ENCODE measurements at regions not wholly inside any gene's neighbourhood (a gene's known extent, or its start where the extent isn't known, plus 50 kb on each side); places are given as distances from the start of the nearest gene placed in this dataset.

DNA sequence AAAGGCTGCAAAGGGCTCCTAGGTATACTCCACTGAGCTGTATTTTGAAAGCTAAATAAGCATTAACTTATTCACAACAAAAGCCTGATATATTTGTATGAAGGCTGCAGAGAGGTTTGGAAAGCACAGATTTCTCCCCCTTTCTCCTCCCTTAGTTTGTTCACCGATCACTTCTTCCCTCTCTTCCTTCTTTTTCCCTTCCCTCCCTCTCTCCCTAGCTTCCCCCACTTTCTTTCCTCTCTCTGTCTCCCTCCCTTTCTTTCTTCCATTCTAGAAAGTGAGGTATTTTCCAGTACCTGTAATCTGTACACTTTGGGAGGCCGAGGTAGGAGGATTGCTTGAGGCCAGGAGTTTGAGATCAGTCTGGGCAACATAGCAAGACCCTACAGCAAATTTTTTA is 62.1 kb downstream of the HHEX start:
- WGBS, 2 experiments (ENCODE audit: extremely low coverage in 2 of 2, insufficient read length in 1 of 2) = no CpG with 5 or more reads among the region's 2 CpGs
- no peak overlapping the region for H3K23ac ChIP-seq (ENCODE audit: low read depth, low read length)
- peaks cover 4% of the 10 kb centered on the region for H3K9me1 ChIP-seq (ENCODE audit: insufficient read depth, low read length)
- H3K14ac ChIP-seq (replicated peaks; ENCODE audit: low read depth, low read length) = no peak overlapping the region
- H4K20me1 ChIP-seq (ENCODE audit: insufficient read depth, low read length) = no peaks in the 10 kb centered on the region
- H4K91ac ChIP-seq (ENCODE audit: insufficient read depth, low read depth, low read length) = no peak overlapping the region
- H4K8ac ChIP-seq (ENCODE audit: low read depth in 2 of 2, low read length in 2 of 2) = no peak overlapping the region
- POLR2A ChIA-PET (ENCODE audit: unreplicated experiment) = no interaction called here
- H2AFZ ChIP-seq (replicated peaks; ENCODE audit: low read length, poor library complexity) = no peak overlapping the region
- H2AK5ac ChIP-seq (ENCODE audit: low read depth, low read length) = no peak overlapping the region
- CTCF ChIA-PET = no interaction called here
- no peak overlapping the region for H2BK5ac ChIP-seq (ENCODE audit: low read depth, low read length, poor library complexity, severe bottlenecking)
- no peak overlapping the region for H2BK20ac ChIP-seq (ENCODE audit: low read depth, low read length)
- no peak overlapping the region for H3K9ac ChIP-seq (ENCODE audit: low read depth, low read length)
- TF ChIP-seq, protein P1, sequence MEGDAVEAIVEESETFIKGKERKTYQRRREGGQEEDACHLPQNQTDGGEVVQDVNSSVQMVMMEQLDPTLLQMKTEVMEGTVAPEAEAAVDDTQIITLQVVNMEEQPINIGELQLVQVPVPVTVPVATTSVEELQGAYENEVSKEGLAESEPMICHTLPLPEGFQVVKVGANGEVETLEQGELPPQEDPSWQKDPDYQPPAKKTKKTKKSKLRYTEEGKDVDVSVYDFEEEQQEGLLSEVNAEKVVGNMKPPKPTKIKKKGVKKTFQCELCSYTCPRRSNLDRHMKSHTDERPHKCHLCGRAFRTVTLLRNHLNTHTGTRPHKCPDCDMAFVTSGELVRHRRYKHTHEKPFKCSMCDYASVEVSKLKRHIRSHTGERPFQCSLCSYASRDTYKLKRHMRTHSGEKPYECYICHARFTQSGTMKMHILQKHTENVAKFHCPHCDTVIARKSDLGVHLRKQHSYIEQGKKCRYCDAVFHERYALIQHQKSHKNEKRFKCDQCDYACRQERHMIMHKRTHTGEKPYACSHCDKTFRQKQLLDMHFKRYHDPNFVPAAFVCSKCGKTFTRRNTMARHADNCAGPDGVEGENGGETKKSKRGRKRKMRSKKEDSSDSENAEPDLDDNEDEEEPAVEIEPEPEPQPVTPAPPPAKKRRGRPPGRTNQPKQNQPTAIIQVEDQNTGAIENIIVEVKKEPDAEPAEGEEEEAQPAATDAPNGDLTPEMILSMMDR (conservative IDR thresholded peaks at IDR 0.05; ENCODE audit: low read depth, low read length) = no peak
- TF ChIP-seq, protein P2, sequence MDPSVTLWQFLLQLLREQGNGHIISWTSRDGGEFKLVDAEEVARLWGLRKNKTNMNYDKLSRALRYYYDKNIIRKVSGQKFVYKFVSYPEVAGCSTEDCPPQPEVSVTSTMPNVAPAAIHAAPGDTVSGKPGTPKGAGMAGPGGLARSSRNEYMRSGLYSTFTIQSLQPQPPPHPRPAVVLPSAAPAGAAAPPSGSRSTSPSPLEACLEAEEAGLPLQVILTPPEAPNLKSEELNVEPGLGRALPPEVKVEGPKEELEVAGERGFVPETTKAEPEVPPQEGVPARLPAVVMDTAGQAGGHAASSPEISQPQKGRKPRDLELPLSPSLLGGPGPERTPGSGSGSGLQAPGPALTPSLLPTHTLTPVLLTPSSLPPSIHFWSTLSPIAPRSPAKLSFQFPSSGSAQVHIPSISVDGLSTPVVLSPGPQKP (IDR thresholded peaks at IDR 0.05; ENCODE audit: borderline replicate concordance, low read depth, low read length) = no peak
- no peak for TF ChIP-seq BHLHE40 (IDR thresholded peaks at IDR 0.05; ENCODE audit: low read depth, low read length)
- TF ChIP-seq, protein P3, sequence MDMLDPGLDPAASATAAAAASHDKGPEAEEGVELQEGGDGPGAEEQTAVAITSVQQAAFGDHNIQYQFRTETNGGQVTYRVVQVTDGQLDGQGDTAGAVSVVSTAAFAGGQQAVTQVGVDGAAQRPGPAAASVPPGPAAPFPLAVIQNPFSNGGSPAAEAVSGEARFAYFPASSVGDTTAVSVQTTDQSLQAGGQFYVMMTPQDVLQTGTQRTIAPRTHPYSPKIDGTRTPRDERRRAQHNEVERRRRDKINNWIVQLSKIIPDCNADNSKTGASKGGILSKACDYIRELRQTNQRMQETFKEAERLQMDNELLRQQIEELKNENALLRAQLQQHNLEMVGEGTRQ (IDR thresholded peaks at IDR 0.05; ENCODE audit: low read depth, low read length) = no peak
- no peak for TF ChIP-seq RAD21 (IDR thresholded peaks at IDR 0.05; ENCODE audit: low read length)
- TF ChIP-seq SMC3 (IDR thresholded peaks at IDR 0.05; ENCODE audit: low read depth, low read length) = no peak
- no peak for TF ChIP-seq FOS (IDR thresholded peaks at IDR 0.05; ENCODE audit: low read depth, low read length)
- no peak for TF ChIP-seq CEBPB (IDR thresholded peaks at IDR 0.05; ENCODE audit: low read depth, low read length)
- TF ChIP-seq MAZ (IDR thresholded peaks at IDR 0.05; ENCODE audit: borderline replicate concordance, low read depth, low read length) = no peak
- no peak for TF ChIP-seq CHD1 (IDR thresholded peaks at IDR 0.05; ENCODE audit: low read depth, low read length)
- TF ChIP-seq RCOR1 (IDR thresholded peaks at IDR 0.05; ENCODE audit: insufficient replicate concordance, low read length) = no peak
- TF ChIP-seq POLR2A (IDR thresholded peaks at IDR 0.05; ENCODE audit: low read depth, low read length) = no peak
- TF ChIP-seq MXI1 (IDR thresholded peaks at IDR 0.05; ENCODE audit: borderline replicate concordance, low read depth, low read length) = no peak
- no peak for TF ChIP-seq NFE2L2 (IDR thresholded peaks at IDR 0.05; ENCODE audit: low read depth, low read length)
- TF ChIP-seq MAFK (IDR thresholded peaks at IDR 0.05; ENCODE audit: low read depth, low read length) = no peak
- no peak for TF ChIP-seq RFX5 (IDR thresholded peaks at IDR 0.05; ENCODE audit: low read depth, low read length)
- no peak overlapping the region for H3K4me3 ChIP-seq (ENCODE audit: insufficient read depth, low read depth, low read length)
- no peak for DNase-seq
- H3K18ac ChIP-seq (ENCODE audit: low read depth, low read length) = no peak overlapping the region
- no peaks in the 10 kb centered on the region for H3K36me3 ChIP-seq (ENCODE audit: control insufficient read depth, insufficient read depth, low read length)
- H3K9me3 ChIP-seq (ENCODE audit: control insufficient read depth, insufficient read depth, low read length) = no peaks in the 10 kb centered on the region
- no peak overlapping the region for H3K4me2 ChIP-seq (ENCODE audit: low read depth, low read length)
- dilution Hi-C loops (cut with HindIII; ENCODE audit: low sequenced_read_pairs, unreplicated experiment) (no loop called here), in situ Hi-C loops (cut with MboI; ENCODE audit: low sequenced_read_pairs) (no loop called here), intact Hi-C loops (cut with micrococcal nuclease) (no loop called here)
- H3K27me3 ChIP-seq (ENCODE audit: control insufficient read depth, insufficient read depth, low read length) = no peaks in the 10 kb centered on the region; the same call in 1 of the 2 replicates
- H3K79me1 ChIP-seq (ENCODE audit: low read depth in 1 of 2, low read length in 2 of 2) = no peaks in the 10 kb centered on the region
- no peak overlapping the region for H2AK9ac ChIP-seq (replicated peaks; ENCODE audit: low read depth, low read length, poor library complexity)
- ATAC-seq (ENCODE audit: low read depth) = no peak
- no peak overlapping the region for H2BK15ac ChIP-seq (ENCODE audit: low read depth, low read length)
- H2BK120ac ChIP-seq (ENCODE audit: low read depth, low read length) = no peak overlapping the region
- no peak overlapping the region for H3K27ac ChIP-seq (ENCODE audit: insufficient read depth, low read length)
- no peak overlapping the region for H3K56ac ChIP-seq (ENCODE audit: extremely low read depth, insufficient read depth, low read length)
- BruUV-seq (replicated peaks) = no TSS peak
- no peak overlapping the region for H3K4ac ChIP-seq (ENCODE audit: low read depth, low read length)
- H3K4me1 ChIP-seq (ENCODE audit: control insufficient read depth, insufficient read depth, low read length) = peaks cover 7% of the 10 kb centered on the region
- no peak overlapping the region for H4K5ac ChIP-seq (ENCODE audit: low read depth, low read length)

Measured in IMR-90 (cell line).